Pancreas (tissue), 10 donors: ENCODE measurements at regions not wholly inside any gene's neighbourhood (a gene's known extent, or its start where the extent isn't known, plus 50 kb on each side); places are given as distances from the start of the nearest gene placed in this dataset.

Experiments
- ATAC-seq, 4 donors: fragments of 200-7000 bp; cut with Tn5 transposase; one replicate each; pipeline versions ENCODE4 v1.8.0 to v1.9.1; 2020; ENCODE audit warnings: mild to moderate bottlenecking in 4 of 4, moderate library complexity in 4 of 4
- DNase-seq, 6 donors: peaks; one replicate each; pipeline ENCODE4 v3.0.0-alpha.2; 2020
- FAIRE-seq: peaks from 2 replicates; lab custom pipeline; 2012; peaks lifted over from hg19 to GRCh38; lab: Jason Lieb, UNC
- H3K27ac ChIP-seq, 4 donors: fragments of 200-600 bp; sonication (generic); 1 replicate in 3 of 4; 2 replicates in 1 of 4; pipeline versions ENCODE4 v1.5.0 to v1.8.0; 2020
- H3K27me3 ChIP-seq, 4 donors: fragments of 200-600 bp; one replicate each; pipeline ENCODE4 v1.8.0; 2021
- H3K36me3 ChIP-seq, 3 donors: fragments of 200-600 bp; sonication (generic) in 1 of 3; one replicate each; pipeline versions ENCODE4 v1.5.0 to v1.8.0; 2020 to 2021
- H3K4me1 ChIP-seq, 3 donors: fragments of 200-600 bp; one replicate each; pipeline ENCODE4 v1.8.0; 2021
- H3K4me3 ChIP-seq, 4 donors: fragments of 200-600 bp; sonication (generic) in 2 of 4; one replicate each; pipeline versions ENCODE4 v1.5.0 to v1.8.0; 2020 to 2021
- H3K9me3 ChIP-seq, 4 donors: fragments of 200-600 bp; one replicate each; pipeline ENCODE4 v1.8.0; 2021
- WGBS, 2 donors: extraction: QIAGEN DNeasy Blood & Tissue Kit; methylation state at CpG; one replicate each; pipeline ENCODE4 v1.1.7; 2013; 5-methylcytosine and 5-hydroxymethylcytosine counted together
- intact Hi-C, 3 donors: fragments of 100-400 bp; cut with DNase I; formaldehyde crosslinking; loops; one replicate each; pipeline versions ENCODE4 v1.11.1 to v1.14.2; 2022
- TF ChIP-seq, protein P1 (sequence below), 4 donors: fragments of 200-600 bp; sonication (generic) in 3 of 4; IDR thresholded peaks; one replicate each; pipeline versions ENCODE4 v1.5.0 to v1.8.0; 2021; ENCODE audit warnings: antibody characterized with exemption in 4 of 4
- donor health status: healthy with polysubstance abuse.
- donor health status: DM: no; HTN: no; CAD: no; lungs with moderate emphysema.
- donor health status: DM: no; HTN: no; CAD: no.
- donor health status: control.
- donor health status: control.
- donor health status: Bipolar disorder and iron deficiency.
- donor health status: DM: yes; HTN: yes; CAD: no.
- donor health status: DM: no; HTN: no; CAD: no.
- donor health status: DM: no; HTN: no; CAD: no.
- donor health status: DM: yes; HTN: yes; CAD: no.

DNA sequence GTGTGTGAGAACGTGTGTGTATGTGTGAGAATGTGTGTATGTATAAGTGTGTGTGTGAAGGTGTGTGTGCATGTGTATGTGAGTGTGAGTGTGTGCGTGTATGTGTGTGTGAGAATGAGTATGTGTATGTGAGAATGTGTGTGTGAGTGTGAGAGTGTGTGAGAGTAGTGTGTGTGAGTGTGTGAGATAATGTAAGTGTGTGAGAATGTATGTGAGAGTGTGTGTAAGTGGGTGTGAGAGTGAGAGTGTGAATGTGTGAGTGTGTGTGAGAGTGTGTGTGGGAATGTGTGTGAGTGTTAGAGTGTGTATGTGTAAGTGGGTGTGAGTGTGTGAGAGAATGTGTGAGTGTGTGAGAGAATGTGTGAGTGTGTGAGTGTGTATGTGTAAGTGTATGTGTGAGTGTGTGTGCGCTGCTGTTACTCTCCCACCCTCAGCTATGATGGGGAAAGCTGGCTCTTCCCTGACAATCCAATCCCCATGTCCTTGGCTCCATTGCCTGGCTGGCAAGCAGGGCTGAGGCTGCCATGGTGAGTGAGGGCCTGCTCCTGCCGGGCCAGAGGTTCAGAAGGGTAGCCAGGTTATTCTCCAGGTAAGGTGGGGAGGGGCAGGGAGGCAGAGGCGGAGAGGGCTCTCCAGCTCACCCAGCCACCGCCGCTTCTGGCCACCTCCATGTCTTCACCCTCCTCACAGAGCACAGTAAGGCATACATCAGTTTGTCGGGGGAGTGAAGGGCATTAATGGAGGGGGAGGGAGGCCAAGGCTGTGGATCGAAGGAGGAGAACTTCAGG lies 72.6 kb upstream of the PCBD1 start:
- no peak for ATAC-seq
- H3K9me3 ChIP-seq, result no peaks in the 10 kb centered on the region
- no peak for FAIRE-seq
- no peak overlapping the region for H3K4me3 ChIP-seq
- H3K36me3 ChIP-seq, result no peaks in the 10 kb centered on the region
- intact Hi-C loops, result no loop called here
- no peaks in the 10 kb centered on the region for H3K4me1 ChIP-seq
- H3K27ac ChIP-seq, result no peak overlapping the region
- H3K27me3 ChIP-seq, result no peaks in the 10 kb centered on the region
- TF ChIP-seq, protein P1, sequence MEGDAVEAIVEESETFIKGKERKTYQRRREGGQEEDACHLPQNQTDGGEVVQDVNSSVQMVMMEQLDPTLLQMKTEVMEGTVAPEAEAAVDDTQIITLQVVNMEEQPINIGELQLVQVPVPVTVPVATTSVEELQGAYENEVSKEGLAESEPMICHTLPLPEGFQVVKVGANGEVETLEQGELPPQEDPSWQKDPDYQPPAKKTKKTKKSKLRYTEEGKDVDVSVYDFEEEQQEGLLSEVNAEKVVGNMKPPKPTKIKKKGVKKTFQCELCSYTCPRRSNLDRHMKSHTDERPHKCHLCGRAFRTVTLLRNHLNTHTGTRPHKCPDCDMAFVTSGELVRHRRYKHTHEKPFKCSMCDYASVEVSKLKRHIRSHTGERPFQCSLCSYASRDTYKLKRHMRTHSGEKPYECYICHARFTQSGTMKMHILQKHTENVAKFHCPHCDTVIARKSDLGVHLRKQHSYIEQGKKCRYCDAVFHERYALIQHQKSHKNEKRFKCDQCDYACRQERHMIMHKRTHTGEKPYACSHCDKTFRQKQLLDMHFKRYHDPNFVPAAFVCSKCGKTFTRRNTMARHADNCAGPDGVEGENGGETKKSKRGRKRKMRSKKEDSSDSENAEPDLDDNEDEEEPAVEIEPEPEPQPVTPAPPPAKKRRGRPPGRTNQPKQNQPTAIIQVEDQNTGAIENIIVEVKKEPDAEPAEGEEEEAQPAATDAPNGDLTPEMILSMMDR (IDR thresholded peaks at IDR 0.05), result no peak
- 70 to 86% methylated on average over 9 of the region's 9 CpGs for WGBS, 2 donors
- DNase-seq, result no peak

DNA sequence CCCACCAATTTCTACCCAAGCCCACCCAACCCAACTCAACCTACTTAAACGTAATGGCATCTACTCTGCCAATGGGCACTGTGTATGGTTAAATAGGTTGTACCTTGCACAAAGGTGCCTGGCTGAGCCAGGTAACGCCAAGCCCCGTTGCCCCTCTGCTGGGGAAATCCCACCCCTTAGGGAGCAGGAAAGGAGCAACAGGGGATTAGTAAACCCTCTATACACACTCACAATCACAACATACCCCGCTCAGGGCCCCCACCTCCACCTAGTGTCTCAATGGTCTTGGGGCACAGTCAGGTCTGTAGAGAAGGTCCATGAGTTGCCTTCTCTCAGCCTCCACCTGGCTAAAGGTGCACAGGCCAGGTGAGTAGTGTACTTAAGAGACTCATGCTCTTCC lies 74.3 kb upstream of the PCBD1 start:
- Histone ChIP-seq H3K4me1 (no peaks in the 10 kb centered on the region), H3K27me3 (no peaks in the 10 kb centered on the region), H3K4me3 (no peak overlapping the region), H3K36me3 (no peaks in the 10 kb centered on the region), H3K27ac (no peak overlapping the region), H3K9me3 (no peaks in the 10 kb centered on the region)
- no peak for ATAC-seq
- TF ChIP-seq, protein P1 (IDR thresholded peaks at IDR 0.05), result no peak
- intact Hi-C loops, result no loop called here
- no peak for FAIRE-seq
- no peak for DNase-seq
- 81 to 87% methylated on average over 4 of the region's 4 CpGs for WGBS, 2 donors

DNA sequence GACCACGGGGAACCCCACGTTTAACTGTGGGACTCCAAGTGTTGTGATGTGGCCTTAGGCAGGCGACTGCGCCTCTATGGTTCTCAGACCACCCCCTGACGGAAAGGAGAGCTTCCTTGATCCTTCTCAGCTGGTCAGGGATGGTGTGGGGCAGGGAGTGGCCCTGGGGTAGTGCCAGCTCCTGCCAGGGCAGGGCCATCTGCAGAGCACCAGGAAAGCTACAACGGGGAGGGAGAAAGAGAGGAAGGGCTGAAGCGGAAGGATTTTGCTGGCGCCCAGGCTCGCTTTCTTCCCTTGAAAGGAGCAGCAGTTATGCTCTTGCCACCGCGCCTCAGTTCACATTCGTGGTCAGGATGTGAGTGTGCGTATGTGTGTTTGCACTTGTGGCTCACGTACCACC lies 74.9 kb upstream of the PCBD1 start:
- TF ChIP-seq, protein P1 (IDR thresholded peaks at IDR 0.05), result no peak
- no peak for ATAC-seq
- WGBS, 2 donors, result 69 to 76% methylated on average over 14 of the region's 14 CpGs
- Histone ChIP-seq H3K9me3 (no peaks in the 10 kb centered on the region), H3K4me3 (no peak overlapping the region), H3K4me1 (no peaks in the 10 kb centered on the region), H3K36me3 (no peaks in the 10 kb centered on the region), H3K27ac (no peak overlapping the region), H3K27me3 (no peaks in the 10 kb centered on the region)
- intact Hi-C loops, result no loop called here
- DNase-seq, result no peak
- FAIRE-seq, result no peak

DNA sequence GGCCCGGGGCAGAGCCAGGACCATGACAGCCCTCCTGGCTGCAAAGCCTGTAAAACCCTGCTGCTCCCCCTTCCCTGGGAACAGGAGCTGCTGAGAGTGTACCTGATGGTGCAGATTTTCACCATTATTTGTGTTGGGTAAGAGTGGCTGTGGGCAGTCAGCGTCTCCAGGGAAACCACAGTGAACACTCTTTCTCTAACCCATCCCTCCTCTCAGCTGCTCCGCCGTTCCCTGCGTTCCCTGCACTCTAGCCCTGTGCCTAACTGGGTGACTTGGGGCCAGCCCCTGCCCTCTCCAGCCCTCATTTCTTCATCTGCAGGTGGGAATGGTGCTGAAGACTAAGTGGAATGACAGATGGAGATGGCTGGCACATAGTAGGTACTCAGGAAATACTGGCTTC lies 75.9 kb upstream of the PCBD1 start:
- H3K4me1 ChIP-seq, result no peaks in the 10 kb centered on the region
- FAIRE-seq (no peak), DNase-seq (no peak), ATAC-seq (no peak)
- no peaks in the 10 kb centered on the region for H3K27me3 ChIP-seq
- H3K4me3 ChIP-seq, result no peak overlapping the region
- TF ChIP-seq, protein P1 (IDR thresholded peaks at IDR 0.05), result no peak
- no peaks in the 10 kb centered on the region for H3K9me3 ChIP-seq
- 48 to 54% methylated on average over 5 of the region's 5 CpGs for WGBS, 2 donors
- H3K36me3 ChIP-seq, result no peaks in the 10 kb centered on the region
- H3K27ac ChIP-seq, result no peak overlapping the region
- intact Hi-C loops, result no loop called here

DNA sequence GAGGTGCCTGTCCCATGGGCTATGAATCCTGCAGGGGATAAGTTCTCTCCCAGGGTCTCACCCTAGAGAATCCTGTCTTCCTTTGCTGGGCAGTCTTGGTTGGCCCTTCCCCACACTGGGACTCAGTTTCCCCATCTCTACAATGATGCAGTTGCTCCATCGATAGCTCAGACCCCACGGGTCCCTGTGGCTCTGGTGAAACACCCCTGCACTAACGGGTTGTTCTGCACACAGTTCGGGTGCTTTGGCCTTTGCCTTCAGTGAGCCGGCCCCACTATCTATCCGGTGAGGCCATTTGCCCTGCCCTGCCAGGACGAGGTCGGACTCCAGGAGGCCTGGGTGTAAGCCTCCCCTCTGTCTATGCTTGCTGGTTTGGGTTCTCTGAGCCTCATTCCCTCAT lies 76.5 kb upstream of the PCBD1 start:
- DNase-seq, result no peak
- no peak overlapping the region for H3K27ac ChIP-seq
- H3K4me3 ChIP-seq, result no peak overlapping the region
- H3K27me3 ChIP-seq, result no peaks in the 10 kb centered on the region
- no peaks in the 10 kb centered on the region for H3K4me1 ChIP-seq
- no peaks in the 10 kb centered on the region for H3K9me3 ChIP-seq
- TF ChIP-seq, protein P1 (IDR thresholded peaks at IDR 0.05), result no peak
- 56 to 69% methylated on average over 8 of the region's 8 CpGs for WGBS, 2 donors
- intact Hi-C loops, result no loop called here
- H3K36me3 ChIP-seq, result no peaks in the 10 kb centered on the region
- ATAC-seq, result no peak
- FAIRE-seq, result no peak
